Spleen (tissue), 11 donors: ENCODE measurements at regions not wholly inside any gene's neighbourhood (a gene's known extent, or its start where the extent isn't known, plus 50 kb on each side); places are given as distances from the start of the nearest gene placed in this dataset.

Experiments used
- DNase-seq: peaks from one replicate; pipeline ENCODE4 v3.0.0-alpha.2; 2020
- H3K27ac ChIP-seq, 8 donors: fragments of 200-600 bp; sonication (generic) in 7 of 8; 1 replicate in 4 of 8; 2 replicates in 4 of 8; pipeline versions ENCODE4 v1.5.0 to v1.8.0; 2016 to 2021; ENCODE audit warnings: inconsistent platforms in 4 of 8, mild to moderate bottlenecking in 4 of 8, moderate library complexity in 1 of 8
- H3K27me3 ChIP-seq, 7 donors: fragments of 200-600 bp; sonication (generic) in 6 of 7; replicated peaks in 1 of 7; 1 replicate in 4 of 7; 2 replicates in 3 of 7; pipeline versions ENCODE4 v1.5.0 to v1.8.0; 2016 to 2021; ENCODE audit warnings: inconsistent platforms in 3 of 7, mild to moderate bottlenecking in 1 of 7
- H3K36me3 ChIP-seq, 6 donors: fragments of 200-600 bp; sonication (generic) in 5 of 6; 1 replicate in 4 of 6; 2 replicates in 2 of 6; pipeline versions ENCODE4 v1.5.0 to v1.8.0; 2016 to 2021; ENCODE audit warnings: inconsistent platforms in 2 of 6
- H3K4me1 ChIP-seq, 6 donors: fragments of 200-600 bp; sonication (generic) in 5 of 6; 1 replicate in 3 of 6; 2 replicates in 3 of 6; pipeline versions ENCODE4 v1.5.0 to v1.8.0; 2016 to 2021; ENCODE audit warnings: inconsistent platforms in 3 of 6
- H3K4me3 ChIP-seq, 8 donors: fragments of 200-600 bp; sonication (generic) in 7 of 8; 1 replicate in 4 of 8; 2 replicates in 4 of 8; pipeline versions ENCODE4 v1.5.0 to v1.8.0; 2016 to 2021; ENCODE audit warnings: inconsistent platforms in 4 of 8, mild to moderate bottlenecking in 4 of 8, moderate library complexity in 2 of 8
- H3K9me3 ChIP-seq, 8 donors: fragments of 200-600 bp; sonication (generic) in 7 of 8; 1 replicate in 4 of 8; 2 replicates in 4 of 8; pipeline versions ENCODE4 v1.5.0 to v1.8.0; 2016 to 2021; ENCODE audit warnings: inconsistent platforms in 4 of 8
- POLR2A ChIP-seq, 3 donors: fragments of 450-650 bp; IDR thresholded peaks; one replicate each; pipeline ENCODE4 v1.5.1; 2017; ENCODE audit warnings: antibody characterized with exemption in 3 of 3, mild to moderate bottlenecking in 1 of 3
- POLR2AphosphoS5 ChIP-seq, 3 donors: sonication (generic); formaldehyde crosslinking; IDR thresholded peaks; one replicate each; pipeline ENCODE4 v1.5.1; 2017; ENCODE audit warnings: antibody characterized with exemption in 3 of 3
- WGBS, 5 donors: extraction: QIAGEN DNeasy Blood & Tissue Kit in 3 of 5; methylation state at CpG; one replicate each; pipeline versions ENCODE4 v1.1.5 to v1.1.7; 2013 to 2018; 5-methylcytosine and 5-hydroxymethylcytosine counted together
- intact Hi-C: fragments of 100-400 bp; cut with DNase I; formaldehyde crosslinking; loops from one replicate; pipeline ENCODE4 v1.15.0; 2023; ENCODE audit warnings: low total_unique reads
- TF ChIP-seq, protein P1 (sequence below), 11 experiments: fragments of 200-600 bp in 7 of 11; fragments of 450-650 bp in 4 of 11; sonication (generic) in 4 of 11; IDR thresholded peaks in 8 of 11; conservative IDR thresholded peaks in 3 of 11; 1 replicate in 7 of 11; 2 replicates in 4 of 11; pipeline versions ENCODE4 v1.4.0 to v1.8.0; 2016 to 2021; ENCODE audit warnings: antibody characterized with exemption in 11 of 11, inconsistent platforms in 4 of 11, mild to moderate bottlenecking in 1 of 11
- donor health status: healthy with polysubstance abuse.
- donor health status: DM: no; HTN: no; CAD: no; lungs with moderate emphysema.
- donor health status: DM: no; HTN: no; CAD: no.
- donor health status: Bipolar disorder and iron deficiency.
- donor health status: healthy.
- donor health status: DM: no; HTN: no; CAD: no.
- donor health status: DM: yes; HTN: yes; CAD: no.

DNA sequence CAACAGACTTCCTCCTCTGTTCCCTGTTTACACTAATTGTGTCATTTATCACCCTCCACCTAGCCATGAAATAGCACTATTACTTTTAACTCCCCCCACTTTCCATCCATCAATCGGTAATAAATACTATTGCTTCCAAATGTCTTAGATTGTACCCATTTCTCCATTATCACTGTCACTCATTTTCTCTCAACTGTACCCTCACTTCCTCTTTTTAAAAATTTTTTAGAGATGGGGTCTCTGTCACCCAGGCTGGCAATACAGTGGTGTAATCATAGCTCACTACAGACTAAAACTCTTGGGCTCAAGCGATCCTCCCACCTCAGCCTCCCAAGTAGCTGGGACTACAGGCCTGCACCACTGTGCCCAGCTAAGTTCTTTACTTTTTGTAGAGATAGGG is 123.5 kb upstream of the EGR2 start:
- TF ChIP-seq, protein P1, sequence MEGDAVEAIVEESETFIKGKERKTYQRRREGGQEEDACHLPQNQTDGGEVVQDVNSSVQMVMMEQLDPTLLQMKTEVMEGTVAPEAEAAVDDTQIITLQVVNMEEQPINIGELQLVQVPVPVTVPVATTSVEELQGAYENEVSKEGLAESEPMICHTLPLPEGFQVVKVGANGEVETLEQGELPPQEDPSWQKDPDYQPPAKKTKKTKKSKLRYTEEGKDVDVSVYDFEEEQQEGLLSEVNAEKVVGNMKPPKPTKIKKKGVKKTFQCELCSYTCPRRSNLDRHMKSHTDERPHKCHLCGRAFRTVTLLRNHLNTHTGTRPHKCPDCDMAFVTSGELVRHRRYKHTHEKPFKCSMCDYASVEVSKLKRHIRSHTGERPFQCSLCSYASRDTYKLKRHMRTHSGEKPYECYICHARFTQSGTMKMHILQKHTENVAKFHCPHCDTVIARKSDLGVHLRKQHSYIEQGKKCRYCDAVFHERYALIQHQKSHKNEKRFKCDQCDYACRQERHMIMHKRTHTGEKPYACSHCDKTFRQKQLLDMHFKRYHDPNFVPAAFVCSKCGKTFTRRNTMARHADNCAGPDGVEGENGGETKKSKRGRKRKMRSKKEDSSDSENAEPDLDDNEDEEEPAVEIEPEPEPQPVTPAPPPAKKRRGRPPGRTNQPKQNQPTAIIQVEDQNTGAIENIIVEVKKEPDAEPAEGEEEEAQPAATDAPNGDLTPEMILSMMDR (IDR thresholded peaks at IDR 0.05 in 8 of 11, conservative IDR thresholded peaks at IDR 0.05 in 3 of 11) = no peak
- no peak for TF ChIP-seq POLR2A (IDR thresholded peaks at IDR 0.05)
- no peak for TF ChIP-seq POLR2AphosphoS5 (IDR thresholded peaks at IDR 0.05)
- no peaks in the 10 kb centered on the region for H3K27me3 ChIP-seq
- H3K9me3 ChIP-seq = no peaks in the 10 kb centered on the region
- H3K27ac ChIP-seq = no peak overlapping the region
- DNase-seq = no peak
- intact Hi-C loops = no loop called here
- no peak overlapping the region for H3K4me3 ChIP-seq
- H3K4me1 ChIP-seq = no peaks in the 10 kb centered on the region
- WGBS, 5 donors = 91 to 97% (median 92%) methylated on average over 2 of the region's 2 CpGs
- H3K36me3 ChIP-seq = no peaks in the 10 kb centered on the region

DNA sequence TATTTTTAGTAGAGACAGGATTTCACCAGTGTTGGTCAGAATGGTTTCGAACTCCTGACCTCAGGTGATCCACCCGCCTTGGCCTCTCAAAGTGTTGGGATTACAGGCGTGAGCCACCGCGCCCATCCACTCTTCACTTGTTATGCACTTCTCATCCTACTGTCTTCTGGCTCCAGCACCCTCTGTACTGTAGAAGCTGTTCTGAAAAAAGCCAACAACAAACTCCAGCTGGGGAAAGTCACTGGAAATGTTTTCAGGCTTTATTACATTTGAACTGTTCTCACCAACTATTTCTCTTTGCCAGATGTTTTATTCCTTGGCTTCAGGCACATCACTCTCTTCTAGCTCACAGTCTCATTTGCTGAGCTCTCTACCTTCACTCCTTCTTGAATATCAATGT is 122.5 kb upstream of the EGR2 start:
- H3K27me3 ChIP-seq = peaks cover 0 to 8% (median 0%) of the 10 kb centered on the region in 7 donors
- 81 to 93% (median 87%) methylated on average over 5 of the region's 5 CpGs for WGBS, 5 donors
- no peak overlapping the region for H3K27ac ChIP-seq
- intact Hi-C loops = no loop called here
- H3K36me3 ChIP-seq = no peaks in the 10 kb centered on the region
- H3K9me3 ChIP-seq = no peaks in the 10 kb centered on the region
- no peak for DNase-seq
- no peak for TF ChIP-seq POLR2AphosphoS5 (IDR thresholded peaks at IDR 0.05)
- TF ChIP-seq, protein P1 (IDR thresholded peaks at IDR 0.05 in 8 of 11, conservative IDR thresholded peaks at IDR 0.05 in 3 of 11) = no peak
- no peak for TF ChIP-seq POLR2A (IDR thresholded peaks at IDR 0.05)
- H3K4me1 ChIP-seq = no peaks in the 10 kb centered on the region
- no peak overlapping the region for H3K4me3 ChIP-seq

DNA sequence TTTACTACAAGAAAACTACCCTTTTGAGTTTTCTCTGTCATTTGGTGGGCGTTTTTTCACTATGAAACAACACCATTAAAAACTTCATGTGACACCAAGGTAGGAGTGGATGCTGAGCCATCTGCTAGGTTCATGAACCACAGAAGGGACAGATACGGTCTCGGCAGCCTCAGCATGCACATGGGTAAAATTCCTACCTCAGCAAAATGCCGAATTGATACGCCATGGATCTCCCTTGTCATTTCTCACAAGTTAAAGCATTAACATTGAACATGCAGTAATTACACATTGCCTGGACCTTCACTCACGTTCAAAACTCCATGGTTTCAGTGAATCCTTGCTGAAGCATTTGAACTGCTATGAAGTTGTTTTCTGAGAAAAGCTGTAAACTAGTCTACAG is 121.5 kb upstream of the EGR2 start:
- no peak overlapping the region for H3K4me3 ChIP-seq
- H3K4me1 ChIP-seq = no peaks in the 10 kb centered on the region
- no peak overlapping the region for H3K27ac ChIP-seq
- H3K9me3 ChIP-seq = no peaks in the 10 kb centered on the region
- WGBS, 5 donors = 86 to 94% (median 91%) methylated on average over 6 of the region's 6 CpGs
- peaks cover 0 to 10% (median 0%) of the 10 kb centered on the region in 7 donors for H3K27me3 ChIP-seq
- no peaks in the 10 kb centered on the region for H3K36me3 ChIP-seq
- no peak for DNase-seq
- no peak for TF ChIP-seq POLR2AphosphoS5 (IDR thresholded peaks at IDR 0.05)
- TF ChIP-seq, protein P1 (IDR thresholded peaks at IDR 0.05 in 8 of 11, conservative IDR thresholded peaks at IDR 0.05 in 3 of 11) = no peak
- TF ChIP-seq POLR2A (IDR thresholded peaks at IDR 0.05) = no peak
- intact Hi-C loops = no loop called here

DNA sequence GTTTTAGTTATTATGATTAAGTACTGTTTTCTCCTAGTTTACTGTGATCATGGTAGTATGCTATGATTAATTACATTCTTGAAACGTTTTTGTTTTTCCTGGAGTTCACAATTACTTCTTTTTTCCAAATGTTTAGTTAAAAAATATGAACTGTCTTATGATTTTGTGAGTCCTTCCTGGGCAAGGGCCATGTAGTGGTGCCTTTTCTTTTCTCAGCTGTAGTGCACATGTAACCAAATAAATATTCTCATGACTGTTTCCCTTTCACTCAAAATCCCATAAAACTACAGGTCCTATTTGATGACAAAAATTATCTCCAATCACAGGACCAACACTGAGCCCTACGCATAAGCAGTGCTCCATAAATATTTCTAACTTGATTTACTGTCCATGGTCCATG is 118.9 kb upstream of the EGR2 start:
- Histone ChIP-seq H3K27me3 (peaks cover 0 to 10% (median 0%) of the 10 kb centered on the region in 7 donors), H3K36me3 (no peaks in the 10 kb centered on the region), H3K4me1 (no peaks in the 10 kb centered on the region), H3K4me3 (no peak overlapping the region), H3K9me3 (no peaks in the 10 kb centered on the region), H3K27ac (no peak overlapping the region)
- TF ChIP-seq POLR2AphosphoS5 (IDR thresholded peaks at IDR 0.05) = no peak
- TF ChIP-seq, protein P1 (IDR thresholded peaks at IDR 0.05 in 8 of 11, conservative IDR thresholded peaks at IDR 0.05 in 3 of 11) = no peak
- TF ChIP-seq POLR2A (IDR thresholded peaks at IDR 0.05) = no peak
- DNase-seq = no peak
- intact Hi-C loops = no loop called here
- WGBS, 5 donors = 52 to 59% (median 53%) methylated on average over 2 of the region's 2 CpGs
